Adrenal gland (tissue), 5 donors: ENCODE measurements at regions not wholly inside any gene's neighbourhood (a gene's known extent, or its start where the extent isn't known, plus 50 kb on each side); places are given as distances from the start of the nearest gene placed in this dataset.
"Not testable (repeated sequence)": the region's sequence is repeated elsewhere in the genome, so short reads cannot be mapped to it uniquely, and the experiment has no call there.

ENCODE experiments used
- CTCF ChIP-seq, 6 experiments: fragments of 450-650 bp in 4 of 6; fragments of 200-600 bp in 2 of 6; sonication (generic) in 1 of 6; IDR thresholded peaks; 1 replicate in 5 of 6; 2 replicates in 1 of 6; pipeline versions ENCODE4 v1.5.1 to v1.8.0; 2016 to 2021; ENCODE audit warnings: antibody characterized with exemption in 6 of 6, mild to moderate bottlenecking in 2 of 6, moderate library complexity in 1 of 6
- POLR2A ChIP-seq, 2 donors: fragments of 450-650 bp; IDR thresholded peaks; one replicate each; pipeline ENCODE4 v1.6.1; 2017; ENCODE audit warnings: antibody characterized with exemption in 2 of 2, mild to moderate bottlenecking in 2 of 2, moderate library complexity in 1 of 2
- donor health status: DM: no; HTN: no; CAD: no.

GRCh38 chr10:34945951-34946522 lies 130.9 kb upstream of the PARD3 start:
- not testable (repeated sequence) for TF ChIP-seq CTCF, POLR2A (IDR thresholded peaks at IDR 0.05)
